ENCODE measurements at regions not wholly inside any gene's neighbourhood (a gene's known extent, or its start where the extent isn't known, plus 50 kb on each side); places are given as distances from the start of the nearest gene placed in this dataset.

- H3K4me1 ChIP-seq = peaks cover 0 to 3% (median 0%) of the 10 kb centered on the region in 4 donors
- H3K9me3 ChIP-seq = no peaks in the 10 kb centered on the region
- DNase-seq = no peak
- H3K27ac ChIP-seq = no peak overlapping the region
- no peaks in the 10 kb centered on the region for H3K27me3 ChIP-seq
- no peak for TF ChIP-seq POLR2A (IDR thresholded peaks at IDR 0.05)
- TF ChIP-seq CTCF (IDR thresholded peaks at IDR 0.05) = no peak
- H3K36me3 ChIP-seq = no peaks in the 10 kb centered on the region
- WGBS (ENCODE audit: insufficient coverage, low coverage, low lambda C conversion rate, missing lambda C conversion rate) = 86% methylated on average over 6 of the region's 13 CpGs
- no peak for ATAC-seq
- intact Hi-C loops (cut with DNase I) = no loop called here
- no peak overlapping the region for H3K4me3 ChIP-seq
These were observed 180.0 kb downstream of the MAF start for GRCh38 chr16:79420493-79420892.

- Histone ChIP-seq H3K4me3 (no peak overlapping the region), H3K4me1 (peaks cover 0 to 3% (median 0%) of the 10 kb centered on the region in 4 donors), H3K9me3 (no peaks in the 10 kb centered on the region), H3K36me3 (no peaks in the 10 kb centered on the region), H3K27ac (peak overlapping the region in 1 of 3 donors; percentile 2), H3K27me3 (no peaks in the 10 kb centered on the region)
- DNase-seq (no peak), ATAC-seq (peak; percentile 31 to 57 (median 44))
- intact Hi-C loops (cut with DNase I) = no loop called here
- TF ChIP-seq CTCF (IDR thresholded peaks at IDR 0.05) (no peak), POLR2A (IDR thresholded peaks at IDR 0.05) (no peak)
- WGBS (ENCODE audit: insufficient coverage, low coverage, low lambda C conversion rate, missing lambda C conversion rate) = 48% methylated on average over 6 of the region's 6 CpGs
These were observed 181.4 kb downstream of the MAF start for GRCh38 chr16:79419148-79419547.

GRCh38 chr16:79417601-79418008 lies 182.9 kb downstream of the MAF start:
- H3K4me1 ChIP-seq = peaks cover 0 to 3% (median 0%) of the 10 kb centered on the region in 4 donors
- 38% methylated on average over 12 of the region's 17 CpGs for WGBS (ENCODE audit: insufficient coverage, low coverage, low lambda C conversion rate, missing lambda C conversion rate)
- intact Hi-C loops (cut with DNase I) = no loop called here
- no peak overlapping the region for H3K27ac ChIP-seq
- H3K36me3 ChIP-seq = no peaks in the 10 kb centered on the region
- H3K9me3 ChIP-seq = no peaks in the 10 kb centered on the region
- no peak for DNase-seq
- no peaks in the 10 kb centered on the region for H3K27me3 ChIP-seq
- ATAC-seq = peak; percentile 59 to 73 (median 66)
- TF ChIP-seq CTCF (IDR thresholded peaks at IDR 0.05) (no peak), POLR2A (IDR thresholded peaks at IDR 0.05) (no peak)
- H3K4me3 ChIP-seq = no peak overlapping the region

- TF ChIP-seq POLR2A (IDR thresholded peaks at IDR 0.05) (no peak), CTCF (IDR thresholded peaks at IDR 0.05) (no peak)
- no peak for ATAC-seq
- no peaks in the 10 kb centered on the region for H3K27me3 ChIP-seq
- H3K4me3 ChIP-seq = no peak overlapping the region
- intact Hi-C loops (cut with DNase I) = no loop called here
- no peaks in the 10 kb centered on the region for H3K9me3 ChIP-seq
- H3K4me1 ChIP-seq = peaks cover 0 to 3% (median 0%) of the 10 kb centered on the region in 4 donors
- no peak for DNase-seq
- no peak overlapping the region for H3K27ac ChIP-seq
- WGBS (ENCODE audit: insufficient coverage, low coverage, low lambda C conversion rate, missing lambda C conversion rate) = 70% methylated on average over 8 of the region's 12 CpGs
- H3K36me3 ChIP-seq = no peaks in the 10 kb centered on the region
These were observed 184.4 kb downstream of the MAF start for GRCh38 chr16:79415983-79416640.
